ENCODE measurements at regions not wholly inside any gene's neighbourhood (a gene's known extent, or its start where the extent isn't known, plus 50 kb on each side); places are given as distances from the start of the nearest gene placed in this dataset.

- no peak overlapping the region for H3K4me3 ChIP-seq (replicated peaks in 1 of 3; ENCODE audit: insufficient read depth in 1 of 3, low read depth in 1 of 3, low read length in 3 of 3)
- BruUV-seq (replicated peaks), result no TSS peak
- H3K27ac ChIP-seq (ENCODE audit: insufficient read depth, low read depth, low read length), result no peak overlapping the region
- H3K9me1 ChIP-seq (replicated peaks; ENCODE audit: control insufficient read depth, extremely low read depth, insufficient read depth, low read length), result no peaks in the 10 kb centered on the region
- FAIRE-seq (no peak), DNase-seq (ENCODE audit: low read depth, low spot score) (no peak)
- ChIA-PET POLR2A (no interaction called here), CTCF (no interaction called here)
- no peak overlapping the region for H2AFZ ChIP-seq (ENCODE audit: low read depth, low read length)
- dilution Hi-C loops (cut with MboI; ENCODE audit: extremely low pct_ligation_motif_present, low sequenced_read_pairs), result no loop called here
- no peaks in the 10 kb centered on the region for H3K36me3 ChIP-seq (ENCODE audit: control insufficient read depth in 2 of 2, extremely low read depth in 1 of 2, insufficient read depth in 2 of 2, low read length in 2 of 2)
- H4K20me1 ChIP-seq (replicated peaks; ENCODE audit: control insufficient read depth, extremely low read depth, insufficient read depth, low read length), result no peaks in the 10 kb centered on the region
- peaks cover 6% of the 10 kb centered on the region for H3K9me3 ChIP-seq (replicated peaks; ENCODE audit: control insufficient read depth, insufficient read depth, low read length)
- H3K27me3 ChIP-seq (ENCODE audit: control insufficient read depth in 2 of 2, insufficient read depth in 2 of 2, low read length in 2 of 2), result no peaks in the 10 kb centered on the region
- no peak overlapping the region for H3K4me2 ChIP-seq (ENCODE audit: insufficient read depth, low read length)
- TF ChIP-seq FOS (IDR thresholded peaks at IDR 0.05; ENCODE audit: borderline replicate concordance, insufficient read depth, low read length), result no peak
- no peaks in the 10 kb centered on the region for H3K4me1 ChIP-seq (ENCODE audit: control insufficient read depth, extremely low read depth, insufficient read depth, low read length)
- H3K79me2 ChIP-seq (ENCODE audit: control insufficient read depth, insufficient read depth, low read length), result no peaks in the 10 kb centered on the region
- no peak overlapping the region for H3K9ac ChIP-seq (replicated peaks; ENCODE audit: extremely low read depth, insufficient read depth, low read length)
- intact Hi-C loops (cut with micrococcal nuclease), result no loop called here
Measured at GRCh38 chr5:2177244-2177643, 294.5 kb upstream of the IRX4 start.

- no peak overlapping the region for H2AFZ ChIP-seq (ENCODE audit: low read depth, low read length)
- intact Hi-C loops (cut with micrococcal nuclease) (no loop called here), dilution Hi-C loops (cut with MboI; ENCODE audit: extremely low pct_ligation_motif_present, low sequenced_read_pairs) (no loop called here)
- DNase-seq (ENCODE audit: low read depth, low spot score) (no peak), FAIRE-seq (no peak)
- H3K27me3 ChIP-seq (ENCODE audit: control insufficient read depth in 2 of 2, insufficient read depth in 2 of 2, low read length in 2 of 2), result no peaks in the 10 kb centered on the region
- H3K27ac ChIP-seq (ENCODE audit: insufficient read depth, low read depth, low read length), result no peak overlapping the region
- no peaks in the 10 kb centered on the region for H3K36me3 ChIP-seq (ENCODE audit: control insufficient read depth in 2 of 2, extremely low read depth in 1 of 2, insufficient read depth in 2 of 2, low read length in 2 of 2)
- no peaks in the 10 kb centered on the region for H4K20me1 ChIP-seq (replicated peaks; ENCODE audit: control insufficient read depth, extremely low read depth, insufficient read depth, low read length)
- CTCF ChIA-PET, result no interaction called here
- H3K4me1 ChIP-seq (ENCODE audit: control insufficient read depth, extremely low read depth, insufficient read depth, low read length), result no peaks in the 10 kb centered on the region
- no peaks in the 10 kb centered on the region for H3K9me1 ChIP-seq (replicated peaks; ENCODE audit: control insufficient read depth, extremely low read depth, insufficient read depth, low read length)
- H3K9me3 ChIP-seq (replicated peaks; ENCODE audit: control insufficient read depth, insufficient read depth, low read length), result peaks cover 2% of the 10 kb centered on the region
- BruUV-seq (replicated peaks), result no TSS peak
- POLR2A ChIA-PET, result no interaction called here
- no peak overlapping the region for H3K4me3 ChIP-seq (replicated peaks in 1 of 3; ENCODE audit: insufficient read depth in 1 of 3, low read depth in 1 of 3, low read length in 3 of 3)
- no peak for TF ChIP-seq EZH2 (IDR thresholded peaks at IDR 0.05; ENCODE audit: borderline replicate concordance, low read depth, low read length, severe bottlenecking)
- TF ChIP-seq MYC (IDR thresholded peaks at IDR 0.05; ENCODE audit: low read depth, low read length), result no peak
- TF ChIP-seq JUN (IDR thresholded peaks at IDR 0.05; ENCODE audit: borderline replicate concordance, insufficient read depth, insufficient read length, low read depth), result no peak
- no peak for TF ChIP-seq GATA2 (IDR thresholded peaks at IDR 0.05; ENCODE audit: insufficient read depth, insufficient read length, low read depth, low read length)
- TF ChIP-seq POLR2A (IDR thresholded peaks at IDR 0.05; ENCODE audit: low read depth, low read length), result no peak
- TF ChIP-seq CTCF (IDR thresholded peaks at IDR 0.05; ENCODE audit: extremely low read depth in 1 of 2, insufficient read depth in 1 of 2, low read depth in 1 of 2, low read length in 2 of 2), result no peak
- no peak for TF ChIP-seq FOS (IDR thresholded peaks at IDR 0.05; ENCODE audit: borderline replicate concordance, insufficient read depth, low read length)
- no peak for TF ChIP-seq POLR2AphosphoS5 (IDR thresholded peaks at IDR 0.05; ENCODE audit: insufficient read depth, low read depth, low read length)
- TF ChIP-seq MAX (IDR thresholded peaks at IDR 0.05; ENCODE audit: insufficient read depth, insufficient read length), result no peak
- H3K9ac ChIP-seq (replicated peaks; ENCODE audit: extremely low read depth, insufficient read depth, low read length), result no peak overlapping the region
- H3K4me2 ChIP-seq (ENCODE audit: insufficient read depth, low read length), result no peak overlapping the region
- no peaks in the 10 kb centered on the region for H3K79me2 ChIP-seq (ENCODE audit: control insufficient read depth, insufficient read depth, low read length)
Measured at GRCh38 chr5:2176581-2176980, 293.9 kb upstream of the IRX4 start.

All from endothelial cell of umbilical vein (primary cell).